ENCODE measurements at regions not wholly inside any gene's neighbourhood (a gene's known extent, or its start where the extent isn't known, plus 50 kb on each side); places are given as distances from the start of the nearest gene placed in this dataset.

DNA sequence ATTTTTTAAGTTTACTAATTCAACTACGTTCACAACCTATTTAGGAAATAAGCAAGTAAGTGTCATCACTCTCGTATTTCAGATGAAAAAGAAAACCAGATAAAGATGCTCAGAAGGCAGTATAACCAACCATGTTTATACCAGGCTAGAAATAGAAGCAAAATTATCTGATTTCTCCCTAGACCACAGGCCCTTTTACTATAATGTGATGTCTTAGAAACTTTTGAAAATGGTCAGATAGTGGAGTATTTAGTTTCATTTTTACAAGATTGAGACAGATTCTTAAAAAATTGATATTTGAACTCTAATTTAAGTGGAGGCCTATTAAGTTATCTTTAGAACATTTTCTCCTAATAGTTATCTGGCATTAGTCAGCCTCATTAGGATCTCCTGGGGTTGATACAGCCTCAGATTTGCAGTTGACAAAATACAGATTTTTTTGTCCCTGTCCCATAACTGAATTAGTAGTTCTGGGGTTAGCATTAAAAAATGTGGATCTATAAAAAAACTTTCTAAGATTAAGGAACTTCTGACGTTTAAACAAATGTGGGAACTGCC, 818.7 kb upstream of the PCDH9 start:
- no peak for DNase-seq (ENCODE audit: low read depth, low spot score)

GRCh38 chr13:68047889-68048288, 817.8 kb upstream of the PCDH9 start:
- DNase-seq (ENCODE audit: low read depth, low spot score), result no peak

DNA sequence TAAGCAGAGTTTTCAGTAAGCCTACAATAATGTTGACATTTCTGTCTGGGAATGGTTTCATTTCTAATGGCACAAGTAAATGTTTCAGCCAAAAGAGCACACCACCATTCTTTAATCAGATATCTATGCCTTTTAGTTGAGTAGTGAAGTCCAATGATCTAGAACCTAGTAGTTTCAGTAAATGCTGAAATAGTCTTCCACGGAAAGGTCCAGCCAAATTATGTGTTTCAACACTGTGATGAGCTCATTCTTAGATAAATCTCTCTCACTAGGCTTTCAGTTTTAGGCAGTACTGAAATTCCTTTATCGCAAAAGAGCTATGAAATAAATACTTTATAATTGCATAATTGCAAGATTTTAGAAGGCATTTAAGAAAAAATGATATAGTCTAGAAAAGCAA, 816.8 kb upstream of the PCDH9 start:
- no peak for DNase-seq (ENCODE audit: low read depth, low spot score)

- no peak for DNase-seq (ENCODE audit: low read depth, low spot score)
Observed at GRCh38 chr13:68030152-68030809, 800.1 kb upstream of the PCDH9 start.

DNA sequence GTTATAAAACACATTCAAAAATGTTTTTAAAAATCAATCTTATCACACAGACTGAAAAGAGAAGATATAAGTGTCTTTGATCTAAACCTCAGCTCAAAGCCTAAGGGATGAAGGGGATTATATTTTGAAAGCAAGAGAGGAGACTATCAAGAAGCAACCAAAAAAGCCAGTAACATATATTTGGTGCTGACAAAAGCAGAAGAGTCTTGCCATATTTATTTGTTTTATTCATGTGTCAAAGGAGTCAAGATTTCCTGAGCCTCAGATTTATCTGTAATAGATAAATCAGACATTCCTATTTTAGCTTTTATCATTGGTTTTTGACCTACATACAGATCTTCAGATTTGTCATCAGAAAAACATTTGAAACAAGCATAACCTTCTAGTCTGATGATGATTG, 798.6 kb upstream of the PCDH9 start:
- no peak for DNase-seq (ENCODE audit: low read depth, low spot score)

- no peak for DNase-seq (ENCODE audit: low read depth, low spot score)
Observed at GRCh38 chr13:68027306-68027705, 797.2 kb upstream of the PCDH9 start.

DNA sequence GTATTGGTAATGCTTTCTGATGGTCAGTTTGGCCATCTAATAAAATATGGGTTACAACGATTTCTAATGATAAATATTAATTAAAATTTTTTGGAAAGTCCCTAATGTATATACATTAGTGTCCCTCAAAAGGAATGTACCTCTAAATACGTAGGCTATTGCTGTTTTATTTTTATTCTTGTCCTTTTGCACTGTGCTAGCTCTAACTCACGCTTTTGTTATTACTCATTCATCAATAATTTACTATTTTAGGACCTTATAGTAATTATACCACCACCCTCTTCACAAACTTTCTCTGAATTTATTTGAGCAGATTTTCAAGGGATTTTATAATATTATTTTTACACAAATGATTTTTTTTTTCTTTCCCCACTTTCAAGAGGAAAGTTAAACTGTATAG, 795.9 kb upstream of the PCDH9 start:
- no peak for DNase-seq (ENCODE audit: low read depth, low spot score)

- DNase-seq (ENCODE audit: low read depth, low spot score), result no peak
Observed at GRCh38 chr13:68025604-68026003, 795.5 kb upstream of the PCDH9 start.

DNA sequence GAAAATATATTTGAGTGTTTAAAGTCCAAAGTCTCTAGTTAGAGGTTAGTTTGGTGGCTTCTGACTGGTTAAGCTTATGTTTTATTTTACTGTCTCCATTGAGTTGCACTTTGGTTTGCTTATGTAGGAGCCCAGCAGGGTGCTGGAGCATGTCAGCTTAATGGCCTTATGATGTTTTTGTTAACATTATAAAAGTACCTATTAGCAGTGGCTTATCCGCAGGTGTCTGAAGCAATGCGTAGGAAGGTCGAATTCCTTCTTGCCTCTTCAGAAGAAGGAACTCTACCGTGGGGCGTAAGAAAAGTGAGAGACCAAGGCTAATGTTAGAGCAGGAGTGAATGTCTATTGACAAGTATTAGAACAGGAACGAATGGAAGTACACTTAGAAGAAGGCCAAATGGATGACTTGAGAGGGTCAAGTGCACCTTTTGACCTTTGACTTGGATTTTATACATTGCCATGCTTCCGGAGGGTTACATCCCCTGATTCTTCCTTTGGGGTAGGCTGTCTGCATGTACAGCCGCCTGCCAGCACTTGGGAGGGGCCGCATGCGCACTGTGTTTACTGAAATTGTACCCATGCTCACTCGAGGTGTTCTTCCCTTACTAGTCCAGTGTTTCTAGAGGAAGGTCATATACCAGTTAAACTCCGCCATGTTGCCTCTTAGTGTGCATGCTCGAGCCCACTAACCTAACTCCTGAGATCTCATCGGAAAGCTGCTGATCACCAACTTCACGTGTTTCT, 793.9 kb upstream of the PCDH9 start:
- DNase-seq (ENCODE audit: low read depth, low spot score), result no peak

GRCh38 chr13:68019901-68020300, 789.8 kb upstream of the PCDH9 start:
- no peak for DNase-seq (ENCODE audit: low read depth, low spot score)

GRCh38 chr13:68009546-68009945, 779.4 kb upstream of the PCDH9 start:
- DNase-seq (ENCODE audit: low read depth, low spot score), result no peak

GRCh38 chr13:68007576-68007975, 777.4 kb upstream of the PCDH9 start:
- no peak for DNase-seq (ENCODE audit: low read depth, low spot score)

GRCh38 chr13:67996101-67996500, 766.0 kb upstream of the PCDH9 start:
- DNase-seq (ENCODE audit: low read depth, low spot score), result no peak

GRCh38 chr13:67990868-67991267, 760.7 kb upstream of the PCDH9 start:
- DNase-seq (ENCODE audit: low read depth, low spot score), result no peak

DNA sequence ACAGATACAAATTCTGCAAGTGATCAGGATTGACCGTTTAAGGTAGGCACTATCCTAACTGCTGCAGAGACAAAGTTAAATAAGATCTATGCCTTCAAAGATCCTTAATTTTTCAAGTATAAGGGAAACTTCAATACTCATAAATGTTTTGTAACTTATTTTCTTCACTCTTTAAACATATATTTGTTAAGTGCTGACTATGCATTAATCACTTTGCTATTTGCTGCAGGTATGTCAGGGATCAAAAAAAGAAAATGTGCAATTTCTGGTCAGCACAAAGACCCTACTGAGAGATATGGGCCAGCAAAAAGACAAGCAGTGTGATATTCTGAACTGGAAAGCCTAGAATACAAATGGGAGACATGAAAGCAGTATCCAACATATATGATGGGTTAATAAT, 756.1 kb upstream of the PCDH9 start:
- no peak for DNase-seq (ENCODE audit: low read depth, low spot score)

- no peak for DNase-seq (ENCODE audit: low read depth, low spot score)
Observed at GRCh38 chr13:67977066-67977465, 746.9 kb upstream of the PCDH9 start.

DNA sequence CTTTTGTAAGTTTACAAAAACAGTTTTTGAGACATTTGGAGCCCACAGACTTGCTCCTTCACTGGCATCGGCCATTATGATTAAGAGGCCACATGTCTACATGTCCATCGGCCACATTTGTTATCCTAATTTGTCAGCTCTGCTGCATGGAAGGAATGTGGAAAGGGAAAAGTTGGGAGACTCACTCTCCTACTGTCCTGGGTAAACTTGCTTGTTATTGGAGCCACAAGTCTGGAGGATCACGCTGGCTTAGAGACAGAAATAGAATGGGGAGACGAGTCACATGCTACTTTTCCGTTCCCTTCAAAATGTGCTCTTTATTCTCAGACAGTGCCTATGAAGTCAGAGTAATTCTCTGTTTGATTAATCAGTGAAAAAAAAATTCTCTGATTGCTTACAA, 741.2 kb upstream of the PCDH9 start:
- DNase-seq (ENCODE audit: low read depth, low spot score), result no peak

DNA sequence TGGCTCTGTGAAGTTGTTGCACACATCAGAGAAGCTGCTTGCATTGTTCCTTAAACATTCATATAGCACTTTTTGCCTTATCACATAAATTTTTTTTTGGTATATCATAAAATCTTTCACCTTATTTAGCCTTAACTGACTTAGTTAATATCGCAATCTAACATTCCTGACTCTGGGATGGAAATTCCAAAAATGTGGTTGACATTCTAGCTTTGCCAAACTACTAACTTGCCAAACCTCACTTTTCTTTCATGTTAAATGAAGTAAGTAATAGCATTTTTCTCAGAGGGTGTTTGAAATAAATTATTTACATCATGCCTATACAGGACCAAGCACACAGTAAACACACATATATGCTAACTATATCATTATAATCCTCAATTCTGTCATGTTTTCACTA, 736.9 kb upstream of the PCDH9 start:
- DNase-seq (ENCODE audit: low read depth, low spot score), result no peak

- DNase-seq (ENCODE audit: low read depth, low spot score), result no peak
Observed at GRCh38 chr13:67966065-67966464, 735.9 kb upstream of the PCDH9 start.

GRCh38 chr13:67964986-67965385, 734.9 kb upstream of the PCDH9 start:
- no peak for DNase-seq (ENCODE audit: low read depth, low spot score)

- DNase-seq (ENCODE audit: low read depth, low spot score), result no peak
Observed at GRCh38 chr13:67964091-67964490, 734.0 kb upstream of the PCDH9 start.

- no peak for DNase-seq (ENCODE audit: low read depth, low spot score)
Observed at GRCh38 chr13:67961331-67961730, 731.2 kb upstream of the PCDH9 start.

DNA sequence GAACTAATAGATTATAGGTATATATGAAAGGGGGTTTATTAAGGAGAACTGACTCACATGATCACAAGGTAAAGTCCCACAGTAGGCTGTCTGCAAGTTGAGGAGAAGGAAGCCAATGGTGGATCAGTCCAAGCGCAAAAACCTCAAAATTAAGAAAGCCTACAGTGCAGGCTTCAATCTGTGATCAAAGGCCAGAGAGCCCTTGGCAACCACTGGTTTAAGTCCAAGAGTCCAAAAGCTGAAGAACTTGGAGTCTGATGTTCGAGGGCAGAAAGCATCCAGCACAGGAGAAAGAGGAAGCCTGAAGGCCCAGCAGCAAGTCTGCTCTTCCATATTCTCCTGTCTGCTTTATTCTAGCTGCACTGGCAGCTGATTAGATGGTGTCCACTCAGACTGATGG, 721.3 kb upstream of the PCDH9 start:
- DNase-seq (ENCODE audit: low read depth, low spot score), result no peak

Measured in ELF-1 (cell line).